ENCODE measurements at regions not wholly inside any gene's neighbourhood (a gene's known extent, or its start where the extent isn't known, plus 50 kb on each side); places are given as distances from the start of the nearest gene placed in this dataset.

DNA sequence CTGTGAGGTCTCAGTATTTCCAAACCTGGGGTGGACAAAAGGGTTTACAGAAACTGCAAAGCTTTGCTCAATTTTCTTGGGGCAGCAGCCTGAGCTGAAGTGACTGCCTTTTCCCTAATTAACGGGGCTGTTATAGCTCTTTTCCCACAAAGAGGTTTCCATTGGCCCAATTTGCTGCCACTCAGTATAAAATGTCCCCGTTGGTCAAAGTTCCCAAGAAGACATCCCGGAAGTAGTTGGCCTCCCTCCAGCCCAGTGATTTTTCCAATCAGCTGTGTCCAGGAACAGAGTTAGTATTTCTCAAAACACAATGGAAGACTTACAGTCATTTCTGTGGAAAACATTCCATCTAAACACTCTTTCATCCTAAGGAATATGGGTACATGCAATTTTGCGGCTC lies 643.6 kb downstream of the ACTL7B start:
- DNase-seq (ENCODE audit: low spot score): no peak
- H3K4me3 ChIP-seq: no peak overlapping the region
- TF ChIP-seq, protein P1, sequence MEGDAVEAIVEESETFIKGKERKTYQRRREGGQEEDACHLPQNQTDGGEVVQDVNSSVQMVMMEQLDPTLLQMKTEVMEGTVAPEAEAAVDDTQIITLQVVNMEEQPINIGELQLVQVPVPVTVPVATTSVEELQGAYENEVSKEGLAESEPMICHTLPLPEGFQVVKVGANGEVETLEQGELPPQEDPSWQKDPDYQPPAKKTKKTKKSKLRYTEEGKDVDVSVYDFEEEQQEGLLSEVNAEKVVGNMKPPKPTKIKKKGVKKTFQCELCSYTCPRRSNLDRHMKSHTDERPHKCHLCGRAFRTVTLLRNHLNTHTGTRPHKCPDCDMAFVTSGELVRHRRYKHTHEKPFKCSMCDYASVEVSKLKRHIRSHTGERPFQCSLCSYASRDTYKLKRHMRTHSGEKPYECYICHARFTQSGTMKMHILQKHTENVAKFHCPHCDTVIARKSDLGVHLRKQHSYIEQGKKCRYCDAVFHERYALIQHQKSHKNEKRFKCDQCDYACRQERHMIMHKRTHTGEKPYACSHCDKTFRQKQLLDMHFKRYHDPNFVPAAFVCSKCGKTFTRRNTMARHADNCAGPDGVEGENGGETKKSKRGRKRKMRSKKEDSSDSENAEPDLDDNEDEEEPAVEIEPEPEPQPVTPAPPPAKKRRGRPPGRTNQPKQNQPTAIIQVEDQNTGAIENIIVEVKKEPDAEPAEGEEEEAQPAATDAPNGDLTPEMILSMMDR (IDR thresholded peaks at IDR 0.05): no peak
- H3K27me3 ChIP-seq: no peaks in the 10 kb centered on the region
- no peaks in the 10 kb centered on the region for H3K9me3 ChIP-seq
- no peaks in the 10 kb centered on the region for H3K36me3 ChIP-seq
- no peaks in the 10 kb centered on the region for H3K4me1 ChIP-seq
- H3K27ac ChIP-seq: no peak overlapping the region

DNA sequence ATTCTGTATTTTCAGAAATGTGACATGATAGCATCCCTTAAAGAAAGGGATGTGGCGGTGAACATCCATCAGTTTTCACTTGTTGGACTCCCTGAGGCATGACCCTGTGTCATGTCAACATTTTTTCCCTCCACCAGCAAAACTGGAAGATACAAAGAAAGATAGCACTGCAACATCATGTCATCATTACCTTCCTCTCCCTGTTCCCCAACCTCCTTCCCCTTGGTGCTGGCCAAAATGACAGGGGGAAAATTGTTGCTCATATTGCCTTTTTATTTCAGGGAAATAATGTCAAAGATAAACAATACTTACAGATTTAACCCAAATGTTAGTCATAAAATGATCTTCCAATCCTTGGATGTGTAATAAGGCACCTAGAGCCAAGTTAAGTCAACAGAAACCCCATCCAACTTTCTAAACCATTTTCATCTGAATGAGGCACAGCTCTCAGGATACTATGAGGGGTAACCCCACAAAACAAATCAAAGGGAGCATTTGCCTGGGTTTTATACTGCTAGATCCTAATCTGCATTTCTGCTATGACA lies 644.3 kb downstream of the ACTL7B start:
- TF ChIP-seq, protein P1 (IDR thresholded peaks at IDR 0.05): no peak
- no peaks in the 10 kb centered on the region for H3K4me1 ChIP-seq

DNA sequence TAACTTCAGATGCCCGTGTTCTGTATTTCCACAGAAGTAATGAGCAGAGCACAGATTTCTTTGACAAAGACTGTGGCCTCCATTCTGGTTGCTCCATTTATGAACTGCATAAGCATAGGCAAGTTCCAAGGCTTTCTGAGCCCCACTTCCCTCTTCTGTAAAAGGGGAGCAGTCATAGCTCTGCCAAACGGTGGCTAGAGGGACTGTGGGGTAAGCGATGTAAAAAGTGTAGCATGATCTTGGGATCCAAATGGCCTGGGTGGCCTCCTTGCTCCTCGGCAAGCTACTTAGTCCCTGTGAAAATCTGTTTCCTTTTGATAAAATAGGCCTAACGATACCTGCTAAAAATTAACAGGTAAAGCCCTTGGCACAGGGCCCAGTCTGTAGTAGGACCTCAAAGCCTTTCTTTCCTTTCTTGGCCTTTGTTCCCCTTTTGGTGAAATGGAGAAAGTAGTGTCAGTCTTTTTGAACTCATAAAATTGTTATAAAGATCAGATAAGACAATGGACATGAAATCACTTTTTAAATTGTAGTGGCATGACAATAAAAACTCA lies 646.6 kb downstream of the ACTL7B start:
- no peaks in the 10 kb centered on the region for H3K36me3 ChIP-seq
- no peak for DNase-seq (ENCODE audit: low spot score)
- H3K27me3 ChIP-seq: no peaks in the 10 kb centered on the region
- H3K4me1 ChIP-seq: no peaks in the 10 kb centered on the region
- H3K27ac ChIP-seq: no peak overlapping the region
- TF ChIP-seq, protein P1 (IDR thresholded peaks at IDR 0.05): no peak
- H3K9me3 ChIP-seq: peaks cover 0 to 4% of the 10 kb centered on the region in 2 donors
- no peak overlapping the region for H3K4me3 ChIP-seq

More for the DNA sequence above, 644.3 kb downstream of the ACTL7B start:
- Histone ChIP-seq H3K27ac (no peak overlapping the region), H3K9me3 (no peaks in the 10 kb centered on the region), H3K36me3 (no peaks in the 10 kb centered on the region), H3K27me3 (no peaks in the 10 kb centered on the region), H3K4me3 (no peak overlapping the region)
- no peak for DNase-seq (ENCODE audit: low spot score)

DNA sequence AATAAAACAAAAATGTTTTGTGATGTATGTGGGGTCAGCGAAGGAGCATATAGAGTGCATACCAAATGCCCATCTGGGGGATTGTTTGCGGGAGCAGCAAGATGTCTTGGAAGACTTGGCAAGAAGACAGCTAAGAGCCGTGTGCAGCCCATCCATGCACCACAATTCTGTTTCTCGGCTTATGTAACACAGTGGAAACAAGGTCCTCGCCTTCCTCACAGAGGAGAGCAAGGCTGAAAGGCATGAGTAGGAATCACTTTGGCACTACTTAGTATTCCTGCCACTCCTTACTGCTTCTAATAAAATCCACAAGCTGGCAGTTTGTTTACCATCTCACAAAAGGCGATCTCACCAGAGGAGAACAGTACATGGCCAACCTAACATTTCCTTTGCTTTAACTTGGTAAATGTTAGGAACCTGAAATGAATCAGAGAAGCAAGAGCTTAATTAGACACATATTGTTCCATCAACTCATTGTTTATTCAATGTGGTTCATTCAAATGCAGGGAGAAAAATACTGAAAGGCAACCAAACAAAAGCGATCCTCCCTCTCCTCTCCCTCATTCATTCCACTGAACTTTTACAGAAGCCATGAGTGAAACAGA lies 648.1 kb downstream of the ACTL7B start:
- Histone ChIP-seq H3K27me3 (no peaks in the 10 kb centered on the region), H3K27ac (no peak overlapping the region), H3K36me3 (no peaks in the 10 kb centered on the region), H3K4me1 (no peaks in the 10 kb centered on the region), H3K9me3 (peaks cover 0 to 19% of the 10 kb centered on the region in 2 donors), H3K4me3 (no peak overlapping the region)
- DNase-seq (ENCODE audit: low spot score): no peak
- TF ChIP-seq, protein P1 (IDR thresholded peaks at IDR 0.05): no peak

DNA sequence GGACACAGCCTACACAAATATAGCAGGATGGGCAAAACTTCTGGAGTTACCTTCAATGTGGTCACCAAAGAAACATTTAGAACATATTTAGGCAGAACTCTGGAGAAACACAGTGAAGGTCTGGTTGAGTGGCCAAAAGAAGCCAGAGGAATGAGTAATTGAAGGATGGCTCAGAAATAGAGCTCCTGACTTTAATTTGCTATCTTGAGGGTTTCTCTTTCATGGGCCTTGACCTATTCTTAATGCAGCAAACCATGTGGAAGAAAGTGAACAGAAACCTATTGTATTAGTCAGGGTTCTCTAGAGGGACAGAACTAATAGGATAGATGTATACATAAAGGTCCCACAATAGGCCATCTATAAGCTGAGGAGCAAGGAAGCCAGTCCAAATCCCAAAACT lies 650.5 kb downstream of the ACTL7B start:
- TF ChIP-seq, protein P1 (IDR thresholded peaks at IDR 0.05): no peak
- Histone ChIP-seq H3K36me3 (no peaks in the 10 kb centered on the region), H3K27me3 (no peaks in the 10 kb centered on the region), H3K4me3 (no peak overlapping the region), H3K4me1 (no peaks in the 10 kb centered on the region), H3K27ac (no peak overlapping the region), H3K9me3 (peaks cover 0 to 40% of the 10 kb centered on the region in 2 donors)
- DNase-seq (ENCODE audit: low spot score): no peak
